GM19099 (cell line): ENCODE measurements at regions not wholly inside any gene's neighbourhood (a gene's known extent, or its start where the extent isn't known, plus 50 kb on each side); places are given as distances from the start of the nearest gene placed in this dataset.

Source experiments
- POLR2A ChIP-seq: IDR thresholded peaks from 3 replicates; pipeline ENCODE4 v1.6.1; 2011; ENCODE audit warnings: low read depth; ENCODE audit not compliant: insufficient read length; ENCODE audit errors: extremely low read depth

DNA sequence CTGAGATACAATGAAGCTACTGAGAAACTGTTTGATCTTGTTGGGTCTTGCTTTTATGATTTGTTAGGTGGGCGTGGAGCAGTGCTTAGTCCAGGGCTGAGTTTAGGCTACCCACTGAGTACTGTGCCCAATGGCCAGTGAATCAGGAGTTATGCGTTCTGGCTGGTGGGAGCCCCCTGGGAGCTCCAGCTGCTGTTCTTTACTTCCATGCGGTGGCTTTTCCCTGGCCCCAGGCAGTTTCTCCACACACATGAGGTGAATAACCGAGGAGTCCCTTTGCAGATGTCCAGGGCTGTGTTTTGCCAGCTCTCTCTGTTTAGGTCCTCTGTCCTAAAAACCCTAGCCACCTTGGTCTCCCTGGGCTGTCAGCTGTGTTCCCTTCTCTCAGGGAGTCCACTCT, 106.5 kb downstream of the KLF13 start:
- TF ChIP-seq POLR2A = no peak

- TF ChIP-seq POLR2A = no peak
Observed at GRCh38 chr15:31433574-31433973, 106.9 kb downstream of the KLF13 start.

DNA sequence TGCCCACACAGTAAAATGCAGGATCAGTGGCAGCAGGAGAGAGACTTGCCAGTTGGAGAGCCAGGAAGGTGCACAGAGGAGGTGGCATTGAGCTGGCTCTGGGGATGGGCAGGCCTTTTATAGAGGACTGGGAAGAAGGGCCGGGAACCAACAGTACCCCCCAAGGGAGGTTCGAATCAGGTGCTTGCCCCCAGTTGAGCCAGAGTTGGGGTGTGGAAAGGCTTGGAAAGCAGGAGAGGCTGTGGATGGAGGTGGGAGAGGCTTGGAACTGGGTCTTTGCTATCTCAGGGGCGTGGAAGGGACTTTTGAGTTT, 107.6 kb downstream of the KLF13 start:
- no peak for TF ChIP-seq POLR2A

DNA sequence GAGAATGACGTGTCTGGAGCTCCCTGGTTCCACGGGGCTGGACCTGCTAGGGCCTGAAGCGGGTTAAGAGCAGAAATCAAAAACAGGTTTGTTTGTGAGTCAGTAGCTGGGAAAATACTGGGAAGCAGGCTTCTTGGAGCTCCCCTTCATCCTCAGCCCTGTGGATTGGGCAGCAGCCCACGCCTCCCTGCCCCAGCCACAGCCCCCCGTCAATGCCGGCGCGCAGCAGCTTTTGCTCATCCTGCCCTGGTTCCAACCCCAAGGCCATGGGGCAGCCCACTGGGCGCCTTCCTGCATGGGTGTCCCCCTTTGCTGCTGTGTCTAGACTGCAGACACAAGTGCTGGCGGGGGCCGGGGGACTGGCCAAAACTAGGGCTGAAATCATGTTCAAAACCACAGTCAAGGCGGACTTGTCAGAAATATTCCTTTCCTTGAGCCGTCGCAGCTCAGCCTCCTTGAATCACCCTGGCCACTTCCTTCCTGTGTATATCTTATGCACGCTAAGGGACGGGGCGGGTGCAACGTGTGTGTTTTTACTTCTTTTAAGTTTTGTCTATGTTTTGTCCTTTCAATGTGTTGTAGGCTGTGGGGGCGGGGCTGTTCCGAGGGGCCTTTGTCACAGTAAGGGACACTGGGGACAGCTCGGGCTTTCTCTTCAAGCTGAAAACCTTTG, 108.1 kb downstream of the KLF13 start:
- TF ChIP-seq POLR2A = no peak

DNA sequence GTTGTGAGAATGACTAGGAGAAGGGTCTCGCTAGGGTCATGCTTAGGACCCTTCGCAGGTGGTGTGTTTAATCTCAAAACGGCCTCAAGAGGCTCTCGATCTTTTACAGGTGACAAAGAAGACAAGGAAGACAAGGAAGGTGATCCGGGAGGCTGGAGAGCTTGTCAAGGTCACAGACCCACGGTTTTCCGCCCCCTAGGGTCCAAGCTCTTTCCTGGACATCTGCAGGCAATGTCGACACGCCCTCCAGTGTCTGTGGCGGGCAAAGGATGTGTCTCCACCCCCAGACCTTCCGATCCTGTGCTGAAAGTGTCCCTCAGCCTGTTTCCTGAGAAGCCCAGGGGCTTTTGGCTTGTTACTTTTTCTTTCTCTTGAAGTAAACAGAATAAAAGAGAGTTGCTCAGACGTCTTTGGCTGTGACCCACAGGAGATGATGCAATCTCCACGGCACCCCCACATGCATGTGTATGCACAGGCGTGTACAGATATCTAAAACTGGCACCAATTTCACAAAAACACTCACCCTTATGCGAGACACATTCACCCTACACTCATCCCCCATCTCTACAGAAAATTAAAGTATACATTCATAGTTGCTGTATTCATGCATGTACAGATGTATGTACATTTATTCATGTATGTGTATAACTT, 108.8 kb downstream of the KLF13 start:
- no peak for TF ChIP-seq POLR2A

GRCh38 chr15:31435912-31436628, 109.4 kb downstream of the KLF13 start:
- peak; percentile 65 for TF ChIP-seq POLR2A

DNA sequence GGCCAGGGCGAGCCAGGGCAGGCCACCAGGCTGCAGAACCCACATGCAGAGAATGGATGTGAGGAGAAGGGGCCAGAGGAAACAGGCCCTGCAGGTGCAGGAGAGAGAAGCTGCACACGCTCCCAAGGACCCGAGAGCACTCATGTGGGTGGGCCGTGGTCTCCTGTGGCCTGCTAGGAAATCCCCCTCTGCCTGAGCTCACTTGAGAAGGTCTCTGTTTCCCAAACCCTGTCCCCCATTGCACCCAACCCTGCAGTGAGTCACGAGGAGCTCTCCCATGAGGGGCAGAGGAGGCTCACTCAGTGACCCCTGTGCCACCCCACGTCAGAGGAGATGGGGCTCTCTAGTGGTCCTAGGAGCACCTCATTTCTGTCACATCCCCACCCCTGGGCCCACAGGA, 111.1 kb downstream of the KLF13 start:
- peak; percentile 20 for TF ChIP-seq POLR2A

- no peak for TF ChIP-seq POLR2A
Observed at GRCh38 chr15:31438601-31439265, 112.1 kb downstream of the KLF13 start.

GRCh38 chr15:31439328-31439727, 112.7 kb downstream of the KLF13 start:
- no peak for TF ChIP-seq POLR2A

- peak; percentile 57 for TF ChIP-seq POLR2A
Observed at GRCh38 chr15:31440754-31441311, 114.2 kb downstream of the KLF13 start.

DNA sequence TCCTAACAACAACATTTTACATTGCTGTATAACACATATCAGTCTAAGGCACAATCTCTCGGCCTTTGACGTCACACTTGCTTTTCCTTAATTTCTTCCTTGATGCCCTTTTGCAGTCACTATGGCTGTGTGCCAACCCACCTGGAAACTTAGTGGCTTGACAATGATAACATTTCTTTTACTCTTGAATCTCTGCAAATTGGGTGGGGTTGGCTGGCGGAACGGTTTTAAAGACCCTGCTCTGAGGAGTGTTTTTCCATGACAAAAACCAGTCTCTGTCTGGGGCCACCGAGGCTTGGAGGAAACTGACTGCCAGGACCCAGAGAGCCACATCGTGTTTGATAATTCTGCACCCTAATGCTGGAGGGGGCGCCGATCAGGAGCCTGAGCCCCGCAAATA, 115.6 kb downstream of the KLF13 start:
- TF ChIP-seq POLR2A = no peak

DNA sequence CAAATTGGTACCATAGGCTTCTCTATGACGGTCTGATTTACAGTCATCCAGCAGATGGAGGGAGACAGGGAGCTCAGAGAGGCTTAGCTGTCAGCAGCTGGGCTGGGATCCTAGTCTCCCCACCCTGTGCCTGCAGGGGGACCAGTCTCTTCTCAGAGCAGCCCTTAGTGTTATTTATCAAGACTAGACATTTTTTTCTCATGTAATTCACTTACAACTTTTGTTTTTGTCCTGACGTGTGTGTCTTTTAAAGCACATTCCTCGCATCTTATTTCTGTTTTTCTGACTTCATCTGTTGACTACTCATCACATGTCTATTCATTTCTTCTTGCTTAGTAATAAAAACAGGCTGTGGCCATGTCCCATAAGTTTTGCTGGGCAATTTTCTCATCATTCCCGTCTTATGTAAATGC, 116.1 kb downstream of the KLF13 start:
- no peak for TF ChIP-seq POLR2A

- TF ChIP-seq POLR2A = no peak
Observed at GRCh38 chr15:31444844-31445243, 118.2 kb downstream of the KLF13 start.

GRCh38 chr15:31446546-31446945, 119.9 kb downstream of the KLF13 start:
- TF ChIP-seq POLR2A = no peak

DNA sequence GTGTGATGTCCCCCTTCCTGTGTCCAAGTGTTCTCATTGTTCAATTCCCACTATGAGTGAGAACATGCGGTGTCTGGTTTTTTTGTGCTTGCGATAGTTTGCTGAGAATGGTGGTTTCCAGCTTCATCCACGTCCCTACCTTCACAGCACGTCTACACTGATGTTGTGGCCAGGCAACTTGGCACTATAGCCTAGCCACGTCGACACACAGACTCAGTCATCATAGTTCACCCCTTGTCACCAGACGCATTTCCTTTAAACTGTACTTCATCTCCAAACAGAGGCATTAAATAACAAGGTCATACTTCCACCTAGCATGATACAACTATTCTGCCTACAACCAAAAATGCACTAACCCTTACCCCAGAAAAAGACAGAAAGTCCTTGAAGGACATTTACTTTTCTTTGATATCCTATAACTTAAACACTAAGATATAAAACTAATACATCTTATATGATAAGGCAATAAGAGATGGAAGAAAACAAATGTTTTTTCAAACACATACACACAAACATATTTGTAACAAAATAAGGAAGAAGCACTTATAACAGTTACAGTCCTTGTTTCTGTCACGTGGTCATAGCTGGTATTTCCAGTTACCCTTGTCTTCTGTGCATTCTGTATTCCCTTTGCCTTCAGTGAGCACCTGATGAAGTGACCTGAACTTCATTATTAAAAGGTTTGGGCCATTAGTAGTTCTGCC, 121.4 kb downstream of the KLF13 start:
- no peak for TF ChIP-seq POLR2A
